ENCODE measurements at regions not wholly inside any gene's neighbourhood (a gene's known extent, or its start where the extent isn't known, plus 50 kb on each side); places are given as distances from the start of the nearest gene placed in this dataset.

DNA sequence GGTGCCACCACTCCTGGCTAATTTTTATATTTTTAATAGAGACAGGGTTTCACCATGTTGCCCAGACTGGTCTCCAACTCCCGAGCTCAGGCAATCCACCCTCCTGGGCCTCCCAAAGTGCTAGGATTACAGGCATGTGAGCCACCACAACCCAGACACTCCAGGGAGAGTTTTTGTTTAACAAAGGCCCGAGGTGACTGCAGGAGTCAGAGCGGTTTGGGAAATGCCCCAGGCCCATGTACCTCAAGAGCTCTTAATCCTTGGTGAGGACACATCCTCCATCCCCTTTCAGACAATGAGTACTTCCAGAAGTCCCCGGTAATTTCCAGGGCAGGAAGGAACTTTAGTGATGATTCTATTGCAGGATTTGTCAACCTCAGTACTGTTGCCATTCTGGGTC lies 176.0 kb downstream of the ESRRB start:
- DNase-seq (ENCODE audit: low read depth), result no peak

- no peak for DNase-seq (ENCODE audit: low read depth)
These were observed 188.8 kb downstream of the ESRRB start for GRCh38 chr14:76564471-76565422.

- DNase-seq (ENCODE audit: low read depth), result no peak
These were observed 190.5 kb downstream of the ESRRB start for GRCh38 chr14:76566439-76566838.

GRCh38 chr14:76574416-76575095 lies 186.7 kb upstream of the VASH1 start:
- DNase-seq (ENCODE audit: low read depth), result no peak

DNA sequence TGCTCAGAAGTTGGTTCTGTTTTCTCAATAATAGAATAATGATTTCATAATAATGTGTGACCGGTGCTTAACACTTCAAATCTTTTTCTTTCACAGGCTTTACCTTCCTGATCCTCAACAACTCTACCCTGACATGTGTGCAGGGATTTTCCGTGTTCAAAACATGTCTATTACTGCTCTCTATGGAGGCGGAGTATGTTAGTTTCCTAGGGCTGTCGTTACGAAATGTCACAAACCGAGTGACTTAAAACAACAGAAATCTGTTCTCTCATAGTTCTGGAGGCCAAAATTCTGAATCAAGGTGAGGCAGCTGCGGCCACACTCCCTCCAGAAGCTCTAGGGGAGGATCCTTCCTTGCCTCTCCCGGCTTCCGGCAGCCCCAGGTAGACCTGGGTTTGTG lies 186.2 kb upstream of the VASH1 start:
- no peak for DNase-seq (ENCODE audit: low read depth)

DNA sequence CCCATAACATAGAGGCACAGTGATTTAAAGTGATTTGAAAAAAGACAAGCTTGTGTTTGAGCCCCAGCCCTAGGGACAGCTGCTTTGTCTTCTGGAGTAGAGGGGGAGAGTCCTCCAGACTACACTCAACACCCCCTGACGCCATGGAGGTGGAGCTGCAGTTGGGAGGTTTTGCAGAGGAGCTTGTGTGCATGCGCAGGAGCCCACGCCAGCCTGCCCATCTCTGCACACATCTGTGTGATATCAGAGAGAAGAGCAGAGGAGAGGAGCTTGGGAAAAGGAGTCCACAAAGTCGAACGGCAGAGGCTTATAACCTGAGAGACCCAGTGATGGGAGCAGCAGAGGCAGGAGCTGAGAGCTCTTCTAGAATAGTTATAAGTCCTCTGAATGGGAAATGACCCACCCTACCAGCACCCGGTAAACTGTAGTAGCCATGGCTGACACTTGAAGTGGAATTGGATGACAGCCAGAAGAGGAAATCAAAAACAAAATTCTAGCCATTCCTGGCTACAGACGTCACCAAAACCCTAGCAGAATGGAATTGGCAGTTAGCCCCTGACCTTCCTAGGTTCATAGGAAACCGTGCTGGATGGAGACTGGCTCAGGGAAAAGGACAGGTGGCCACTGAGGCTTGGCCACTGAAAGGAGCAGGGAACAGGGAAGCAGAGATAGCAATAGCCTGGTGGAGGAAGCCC lies 185.1 kb upstream of the VASH1 start:
- DNase-seq (ENCODE audit: low read depth), result no peak

GRCh38 chr14:76577090-76577489 lies 184.2 kb upstream of the VASH1 start:
- DNase-seq (ENCODE audit: low read depth), result no peak

DNA sequence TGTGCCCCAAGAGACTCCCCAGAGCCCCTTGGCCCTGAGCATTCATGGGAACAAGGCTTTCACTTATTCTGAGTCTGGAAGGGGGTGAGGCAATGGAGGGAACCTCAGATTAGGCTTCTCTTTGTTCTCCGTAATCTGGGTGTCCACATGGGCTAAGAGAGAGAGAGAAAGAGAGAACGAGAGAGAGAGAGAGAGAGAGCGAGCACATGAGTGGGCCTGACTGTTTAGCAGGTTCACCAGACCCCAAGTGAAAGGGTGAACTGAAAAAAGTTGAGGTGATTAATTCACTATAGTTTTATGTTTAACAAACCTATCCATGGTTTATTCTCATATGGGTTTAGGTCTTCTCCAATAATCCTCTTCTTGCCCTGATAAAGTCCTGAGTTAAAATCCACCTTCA lies 183.4 kb upstream of the VASH1 start:
- DNase-seq (ENCODE audit: low read depth), result no peak

DNA sequence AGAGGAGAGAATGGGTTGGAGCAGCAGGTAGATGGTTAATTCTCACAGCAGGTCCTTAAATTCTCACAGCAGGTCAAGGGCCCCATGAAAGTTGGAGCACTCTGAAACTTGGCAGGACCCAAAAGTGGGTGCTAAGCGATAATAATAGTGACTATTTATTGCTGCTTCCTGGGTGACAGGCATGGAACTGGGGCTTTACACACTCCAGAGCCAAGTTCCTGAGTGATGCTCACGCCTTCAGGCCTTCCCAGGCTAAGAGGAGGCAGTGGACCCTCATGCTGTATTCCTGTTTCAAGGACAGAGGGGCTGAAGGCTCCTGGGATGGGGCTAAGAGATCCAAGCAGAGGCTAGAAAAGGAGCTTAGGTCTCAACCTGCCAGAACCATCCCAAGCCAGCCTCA lies 180.9 kb upstream of the VASH1 start:
- DNase-seq (ENCODE audit: low read depth), result no peak

GRCh38 chr14:76580967-76581366 lies 180.3 kb upstream of the VASH1 start:
- DNase-seq (ENCODE audit: low read depth), result no peak

GRCh38 chr14:76581592-76581991 lies 179.7 kb upstream of the VASH1 start:
- DNase-seq (ENCODE audit: low read depth), result no peak

DNA sequence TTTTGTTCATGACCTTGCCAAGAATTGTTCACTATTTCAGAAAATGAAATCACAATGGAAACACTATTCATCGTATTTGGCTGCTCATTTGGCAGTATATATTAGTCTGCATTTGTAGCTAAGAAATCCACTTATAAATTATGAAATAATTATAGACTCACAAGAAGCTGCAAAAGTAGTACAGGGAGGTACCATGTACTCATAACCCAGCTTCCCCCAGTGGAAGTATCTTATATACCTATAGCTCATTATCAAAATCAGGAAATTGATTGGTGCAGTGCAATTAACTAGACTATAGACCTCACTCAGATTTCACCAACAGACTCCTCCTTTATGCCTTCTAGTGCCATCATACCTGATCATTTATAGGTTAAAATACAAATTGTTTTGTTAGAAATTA lies 178.8 kb upstream of the VASH1 start:
- DNase-seq (ENCODE audit: low read depth), result no peak

DNA sequence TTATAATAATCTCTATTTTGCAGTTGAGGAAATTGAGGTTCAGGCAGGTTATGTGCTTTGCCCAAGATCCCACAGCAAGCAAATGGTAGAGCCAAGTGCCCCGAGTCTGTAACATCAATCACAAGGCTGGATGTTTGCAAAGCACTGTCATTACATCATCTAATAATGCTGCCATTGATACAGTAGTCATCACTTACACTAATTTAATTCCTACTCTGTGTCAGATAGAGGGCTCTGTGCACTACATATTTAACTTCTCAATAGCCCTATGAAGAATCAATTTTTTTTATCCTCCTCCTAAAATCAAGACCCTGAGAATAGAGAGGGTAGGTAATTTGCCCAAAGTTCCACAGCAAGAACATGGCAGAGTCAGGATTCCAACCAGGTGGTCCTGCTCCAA lies 178.1 kb upstream of the VASH1 start:
- DNase-seq (ENCODE audit: low read depth), result no peak

- no peak for DNase-seq (ENCODE audit: low read depth)
These were observed 177.5 kb upstream of the VASH1 start for GRCh38 chr14:76583805-76584204.

DNA sequence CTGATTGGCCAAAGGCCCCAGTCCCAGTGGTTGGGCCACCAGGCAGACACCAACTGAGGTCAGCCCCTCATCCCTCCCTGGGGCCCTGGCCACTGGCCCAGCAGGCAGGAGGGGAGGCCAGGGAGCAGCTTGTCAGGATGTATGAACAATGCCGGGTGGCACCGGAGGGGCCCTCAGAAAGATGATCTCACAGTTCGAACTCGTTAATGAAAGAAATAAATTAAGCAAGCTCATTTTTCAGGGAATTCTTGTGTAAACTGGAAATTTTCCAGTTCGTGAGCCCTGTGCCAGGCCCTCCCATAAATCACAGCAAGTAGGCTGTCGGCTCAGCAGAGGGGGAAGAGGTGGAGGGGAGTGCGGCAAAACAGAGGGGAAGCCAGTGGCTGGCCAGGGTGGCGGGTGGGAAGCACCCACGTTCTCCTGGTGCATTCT lies 177.0 kb upstream of the VASH1 start:
- DNase-seq (ENCODE audit: low read depth), result no peak

DNA sequence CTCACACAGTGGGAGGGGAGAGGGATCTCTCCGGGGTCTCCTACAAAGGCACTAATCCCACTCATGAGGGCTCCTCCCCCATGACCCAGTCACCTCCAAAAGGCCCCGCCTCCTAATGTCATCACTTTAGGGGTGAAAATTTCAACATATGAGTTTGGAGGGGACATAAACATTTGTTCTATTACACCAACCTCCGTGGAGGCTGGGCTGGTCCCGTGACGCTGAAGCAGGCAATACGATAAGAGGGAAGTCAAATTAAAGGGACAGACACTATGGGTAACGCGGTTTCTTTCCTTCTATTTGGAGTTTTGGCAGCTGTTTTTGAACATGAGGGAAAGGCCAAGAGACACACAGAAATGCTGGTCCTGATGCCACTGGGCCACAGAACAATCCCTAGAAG lies 175.7 kb upstream of the VASH1 start:
- no peak for DNase-seq (ENCODE audit: low read depth)

- no peak for DNase-seq (ENCODE audit: low read depth)
These were observed 172.0 kb upstream of the VASH1 start for GRCh38 chr14:76589246-76589645.

GRCh38 chr14:76591266-76591665 lies 170.0 kb upstream of the VASH1 start:
- DNase-seq (ENCODE audit: low read depth), result no peak

DNA sequence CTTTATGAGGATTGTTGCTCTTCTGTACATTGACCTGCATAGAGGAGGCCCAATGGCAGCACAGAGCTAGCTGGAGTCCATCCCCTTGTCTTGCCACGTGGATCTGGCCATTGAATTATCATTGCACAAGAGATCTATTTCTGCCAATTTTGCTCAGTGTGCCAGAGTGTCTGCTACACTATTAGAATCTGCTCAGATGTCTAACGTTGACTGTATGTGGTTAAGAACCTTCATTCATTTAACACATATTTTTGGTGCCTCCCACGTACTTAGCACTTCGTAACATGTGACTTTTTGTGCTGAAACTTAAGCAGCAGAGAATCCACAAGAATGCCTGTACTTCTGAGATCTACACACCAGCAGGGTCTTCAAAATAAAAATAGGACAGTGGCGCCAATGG lies 166.0 kb upstream of the VASH1 start:
- DNase-seq (ENCODE audit: low read depth), result no peak

DNA sequence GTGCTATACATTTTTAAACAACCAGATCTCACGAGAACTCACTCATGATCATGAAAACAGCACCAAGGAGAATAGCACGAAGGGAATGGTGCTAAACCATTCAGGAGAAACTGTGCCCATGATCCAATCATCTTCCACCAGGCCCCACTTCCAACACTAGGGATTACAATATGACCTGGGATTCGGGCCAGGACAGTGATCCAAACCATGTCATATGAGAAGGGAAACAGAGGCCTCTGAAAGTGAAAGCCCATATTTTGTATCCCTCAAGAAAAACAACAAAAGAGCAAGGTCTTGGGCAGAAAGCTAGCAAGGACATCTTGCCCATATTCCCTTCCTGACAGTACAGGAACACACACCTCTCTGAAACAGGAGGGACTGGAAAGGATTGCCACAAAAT lies 163.9 kb upstream of the VASH1 start:
- no peak for DNase-seq (ENCODE audit: low read depth)

GRCh38 chr14:76599141-76599540 lies 162.1 kb upstream of the VASH1 start:
- no peak for DNase-seq (ENCODE audit: low read depth)

DNA sequence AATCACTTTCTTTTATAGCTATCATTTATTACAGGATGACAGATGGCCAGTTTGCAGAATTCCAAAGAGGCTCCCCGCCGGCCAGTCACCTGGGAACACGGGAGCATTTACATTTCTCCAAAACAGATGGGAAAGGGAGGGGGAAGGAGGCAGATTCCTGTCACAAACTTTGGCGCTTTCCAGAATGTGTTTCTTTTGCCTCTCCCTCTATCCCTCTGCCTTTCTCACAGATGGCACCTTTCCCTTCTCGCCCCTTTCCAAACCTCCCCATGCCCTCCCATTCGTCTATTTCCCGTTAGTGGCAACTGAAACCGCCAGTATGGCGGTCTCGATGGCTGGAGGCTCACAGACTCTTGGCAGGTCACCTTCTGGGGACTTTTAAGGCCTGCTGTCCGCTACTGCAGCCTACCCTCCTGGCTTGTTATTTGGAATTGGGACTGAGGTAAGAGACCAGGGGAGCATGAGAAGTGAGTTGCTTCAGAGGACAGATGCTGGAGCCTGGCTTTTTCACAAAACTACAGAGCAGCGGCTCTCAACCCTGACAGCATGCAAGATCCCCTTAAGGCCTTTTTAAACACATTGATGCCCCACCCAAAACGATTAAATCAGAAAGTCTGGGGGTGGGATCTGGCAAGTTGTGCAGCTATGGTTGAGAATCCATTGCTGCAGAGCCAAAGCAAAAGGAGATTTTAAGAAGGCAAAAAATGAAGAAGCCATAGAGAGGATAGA lies 161.5 kb upstream of the VASH1 start:
- no peak for DNase-seq (ENCODE audit: low read depth)
